OCI-LY7 (cell line): ENCODE measurements at regions not wholly inside any gene's neighbourhood (a gene's known extent, or its start where the extent isn't known, plus 50 kb on each side); places are given as distances from the start of the nearest gene placed in this dataset.
"Not testable (repeated sequence)": the region's sequence is repeated elsewhere in the genome, so short reads cannot be mapped to it uniquely, and the experiment has no call there.

Experiments
- CTCF ChIP-seq: fragments of 200-600 bp; sonication (generic); conservative IDR thresholded peaks from 2 replicates; pipeline ENCODE4 v1.5.1; 2014; ENCODE audit warnings: mild to moderate bottlenecking, antibody characterized with exemption, low read length, moderate library complexity, mixed read lengths
- EZH2phosphoT487 ChIP-seq: fragments of 200-600 bp; sonication (generic); IDR thresholded peaks from 2 replicates; pipeline ENCODE4 v1.6.1; 2018; ENCODE audit warnings: low read depth, borderline replicate concordance, mild to moderate bottlenecking, mixed run types, antibody characterized with exemption, low read length, moderate library complexity, mixed read lengths

GRCh38 chr11:67886672-67887071, 117.2 kb downstream of the UNC93B1 start:
- TF ChIP-seq CTCF, EZH2phosphoT487: not testable (repeated sequence)
